ENCODE measurements at regions not wholly inside any gene's neighbourhood (a gene's known extent, or its start where the extent isn't known, plus 50 kb on each side); places are given as distances from the start of the nearest gene placed in this dataset.

DNA sequence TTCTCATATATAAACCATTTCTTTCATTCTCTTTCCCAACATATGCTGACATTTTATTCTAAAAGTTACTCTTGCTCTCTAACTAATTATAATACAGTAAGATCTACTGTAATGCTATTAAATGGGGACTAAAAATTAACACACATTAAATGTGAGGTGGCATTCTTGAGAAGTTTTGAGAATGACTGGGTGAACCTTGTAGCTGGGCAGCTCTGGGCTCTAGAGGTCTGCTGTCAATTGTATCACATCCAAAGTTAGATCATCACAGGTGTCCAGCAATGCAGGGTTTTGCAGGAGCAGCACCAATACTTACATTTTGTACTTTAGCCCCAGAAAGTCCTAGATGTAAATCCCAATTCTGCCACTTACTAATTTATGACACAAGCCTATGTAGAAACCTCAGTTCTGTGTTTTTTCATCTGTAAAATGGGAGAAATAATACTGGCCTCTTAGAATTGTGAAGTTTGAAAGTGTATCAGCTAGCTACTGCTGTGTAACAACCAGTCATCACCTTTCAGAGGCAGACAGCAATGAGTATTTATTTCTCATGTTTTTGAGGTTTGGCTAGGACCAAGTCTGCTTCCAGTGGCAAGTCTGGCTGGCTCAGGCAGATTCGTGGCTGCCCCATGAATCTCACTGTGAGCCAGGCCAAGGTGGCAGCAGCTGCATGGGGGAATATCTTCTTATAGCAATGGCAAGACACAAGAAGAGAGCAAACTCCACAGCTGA, 79.6 kb upstream of the EMX2 start:
- Mint-ChIP-seq H3K4me3 (no peak overlapping the region), H3K27me3 (peaks cover 2% of the 10 kb centered on the region), H3K36me3 (ENCODE audit: low read depth) (no peaks in the 10 kb centered on the region), H3K9me3 (no peaks in the 10 kb centered on the region), H3K27ac (no peak overlapping the region), H3K4me1 (ENCODE audit: low read depth) (no peaks in the 10 kb centered on the region)
- intact Hi-C loops (cut with micrococcal nuclease): no loop called here
- CTCF ChIA-PET: no interaction called here
- POLR2A ChIA-PET: no interaction called here
- DNase-seq (no peak), ATAC-seq (no peak)
- TF ChIP-seq, protein P1, sequence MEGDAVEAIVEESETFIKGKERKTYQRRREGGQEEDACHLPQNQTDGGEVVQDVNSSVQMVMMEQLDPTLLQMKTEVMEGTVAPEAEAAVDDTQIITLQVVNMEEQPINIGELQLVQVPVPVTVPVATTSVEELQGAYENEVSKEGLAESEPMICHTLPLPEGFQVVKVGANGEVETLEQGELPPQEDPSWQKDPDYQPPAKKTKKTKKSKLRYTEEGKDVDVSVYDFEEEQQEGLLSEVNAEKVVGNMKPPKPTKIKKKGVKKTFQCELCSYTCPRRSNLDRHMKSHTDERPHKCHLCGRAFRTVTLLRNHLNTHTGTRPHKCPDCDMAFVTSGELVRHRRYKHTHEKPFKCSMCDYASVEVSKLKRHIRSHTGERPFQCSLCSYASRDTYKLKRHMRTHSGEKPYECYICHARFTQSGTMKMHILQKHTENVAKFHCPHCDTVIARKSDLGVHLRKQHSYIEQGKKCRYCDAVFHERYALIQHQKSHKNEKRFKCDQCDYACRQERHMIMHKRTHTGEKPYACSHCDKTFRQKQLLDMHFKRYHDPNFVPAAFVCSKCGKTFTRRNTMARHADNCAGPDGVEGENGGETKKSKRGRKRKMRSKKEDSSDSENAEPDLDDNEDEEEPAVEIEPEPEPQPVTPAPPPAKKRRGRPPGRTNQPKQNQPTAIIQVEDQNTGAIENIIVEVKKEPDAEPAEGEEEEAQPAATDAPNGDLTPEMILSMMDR (IDR thresholded peaks at IDR 0.05): no peak

DNA sequence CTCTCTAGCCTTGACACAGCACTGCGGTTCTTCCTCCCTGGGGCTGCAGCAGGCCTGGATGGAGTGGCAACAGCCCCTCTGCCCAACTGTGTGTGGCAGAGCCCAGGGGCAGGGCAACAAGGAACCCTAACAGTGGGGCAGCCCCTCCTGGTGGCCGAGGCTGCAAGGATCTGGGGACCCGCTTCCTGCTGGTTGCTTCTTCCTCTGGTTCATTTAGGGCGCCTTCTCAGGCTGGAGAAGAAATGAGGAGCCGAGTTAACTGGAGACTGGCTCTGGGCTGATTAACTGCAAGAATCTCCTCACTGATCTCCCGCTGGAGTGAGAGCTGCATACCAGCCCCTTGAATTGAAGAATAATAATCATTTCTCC, 80.1 kb upstream of the EMX2 start:
- intact Hi-C loops (cut with micrococcal nuclease): no loop called here
- ATAC-seq: no peak
- no peak overlapping the region for H3K4me3 Mint-ChIP-seq
- no peak overlapping the region for H3K27ac Mint-ChIP-seq
- CTCF ChIA-PET: interaction anchor here (2.1 kb wide), 1 partner anchor 13 kb away, joined by 5 read pairs; no protein-coding TSS in a partner anchor
- H3K36me3 Mint-ChIP-seq (ENCODE audit: low read depth): no peaks in the 10 kb centered on the region
- DNase-seq: peak; percentile 11
- POLR2A ChIA-PET: no interaction called here
- H3K4me1 Mint-ChIP-seq (ENCODE audit: low read depth): no peaks in the 10 kb centered on the region
- TF ChIP-seq, protein P1 (IDR thresholded peaks at IDR 0.05): no peak
- peaks cover 3% of the 10 kb centered on the region for H3K27me3 Mint-ChIP-seq
- H3K9me3 Mint-ChIP-seq: no peaks in the 10 kb centered on the region

DNA sequence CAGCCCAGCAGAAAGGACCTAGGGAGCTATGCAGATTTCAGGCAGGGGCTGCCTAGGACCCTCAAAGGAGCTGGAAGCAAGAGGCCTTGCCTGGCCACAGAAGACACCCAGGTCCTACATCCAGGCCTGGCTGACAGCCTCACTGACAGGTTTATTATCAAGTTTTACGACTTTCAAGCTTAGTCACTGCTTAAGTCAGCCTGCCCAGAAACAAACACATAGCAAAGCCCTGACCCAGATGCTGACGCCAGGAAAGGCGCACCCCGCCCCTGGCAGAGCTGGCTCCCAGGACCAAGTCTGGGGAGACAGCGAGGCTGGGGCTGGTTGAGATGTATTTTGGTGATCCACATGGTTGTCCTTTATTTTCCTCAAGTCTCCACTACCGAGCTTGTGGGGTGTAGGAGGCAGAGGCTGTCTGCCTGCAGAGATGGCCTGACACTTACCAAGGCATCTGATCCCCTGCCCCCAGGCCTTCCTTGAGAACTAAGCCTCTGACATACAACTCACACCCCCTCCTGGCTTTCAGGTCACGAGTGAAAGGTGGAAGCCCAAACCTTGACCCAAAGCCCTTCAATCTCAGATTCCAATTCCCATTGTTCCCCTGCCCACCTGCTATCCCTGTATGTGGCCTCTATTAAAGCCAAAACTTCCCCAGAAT, 80.7 kb upstream of the EMX2 start:
- peaks cover 4% of the 10 kb centered on the region for H3K27me3 Mint-ChIP-seq
- ChIA-PET CTCF (interaction anchor here (2.1 kb wide), 1 partner anchor 12 kb away, joined by 5 read pairs; no protein-coding TSS in a partner anchor), POLR2A (no interaction called here)
- ATAC-seq (no peak), DNase-seq (no peak)
- H3K9me3 Mint-ChIP-seq: no peaks in the 10 kb centered on the region
- TF ChIP-seq, protein P1 (IDR thresholded peaks at IDR 0.05): no peak
- no peak overlapping the region for H3K27ac Mint-ChIP-seq
- H3K4me3 Mint-ChIP-seq: no peak overlapping the region
- H3K4me1 Mint-ChIP-seq (ENCODE audit: low read depth): no peaks in the 10 kb centered on the region
- no peaks in the 10 kb centered on the region for H3K36me3 Mint-ChIP-seq (ENCODE audit: low read depth)
- intact Hi-C loops (cut with micrococcal nuclease): no loop called here

DNA sequence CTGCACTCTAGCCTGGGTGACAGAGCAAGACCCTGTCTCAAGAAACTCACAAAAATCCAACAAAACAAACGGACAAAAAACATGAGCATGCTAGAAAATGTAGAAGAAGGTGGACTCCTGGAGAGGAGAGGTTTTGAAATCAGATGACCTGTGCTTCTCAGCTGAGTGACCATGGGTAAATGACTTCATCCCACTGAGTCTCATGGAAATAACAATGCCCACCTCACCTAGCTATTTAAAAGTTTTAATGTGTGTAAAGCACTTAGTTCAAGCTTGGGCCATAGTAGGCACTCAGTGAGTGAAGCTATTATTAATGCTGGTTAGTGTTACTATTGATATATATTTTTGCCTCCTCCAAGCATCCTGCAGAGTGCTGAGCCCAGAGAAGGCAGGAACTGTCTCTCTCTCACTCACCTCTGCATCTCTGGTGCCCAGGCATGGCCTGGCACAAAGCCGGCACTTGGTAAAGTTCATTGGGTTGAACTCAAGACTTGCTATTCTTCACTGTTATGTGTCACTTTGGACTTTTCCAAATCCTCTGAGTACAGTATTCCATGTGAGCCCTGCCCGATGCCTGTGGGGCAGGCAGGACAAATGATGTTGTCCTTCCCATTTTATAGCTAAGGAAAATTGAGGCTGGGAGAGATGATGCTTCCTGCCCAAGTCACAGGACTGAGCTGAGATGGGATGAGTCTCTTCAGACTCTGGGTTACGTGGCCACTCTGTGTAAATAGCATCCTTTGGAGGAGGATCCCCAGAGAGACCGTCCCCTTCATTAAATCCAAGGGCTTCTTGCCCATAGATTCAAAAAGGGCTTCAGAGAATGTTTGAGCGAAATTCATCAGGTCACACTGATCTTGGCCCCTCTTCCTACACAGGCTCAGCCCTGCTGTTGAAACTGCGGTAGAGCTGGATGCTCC, 81.4 kb upstream of the EMX2 start:
- intact Hi-C loops (cut with micrococcal nuclease): no loop called here
- ChIA-PET CTCF (interaction anchor here (2.1 kb wide), 1 partner anchor 12 kb away, joined by 5 read pairs; no protein-coding TSS in a partner anchor), POLR2A (no interaction called here)
- ATAC-seq (no peak), DNase-seq (no peak)
- Mint-ChIP-seq H3K27me3 (peaks cover 7% of the 10 kb centered on the region), H3K9me3 (no peaks in the 10 kb centered on the region), H3K4me1 (ENCODE audit: low read depth) (no peaks in the 10 kb centered on the region), H3K27ac (no peak overlapping the region), H3K4me3 (no peak overlapping the region), H3K36me3 (ENCODE audit: low read depth) (no peaks in the 10 kb centered on the region)
- TF ChIP-seq, protein P1 (IDR thresholded peaks at IDR 0.05): no peak

All from activated CD8-positive, alpha-beta T cell treated with anti-CD3 and anti-CD28 coated beads for 36 hours (primary cell).